ENCODE measurements at regions not wholly inside any gene's neighbourhood (a gene's known extent, or its start where the extent isn't known, plus 50 kb on each side); places are given as distances from the start of the nearest gene placed in this dataset.

GRCh38 chr4:138420471-138420870 is 178.3 kb upstream of the SLC7A11 start:
- Histone ChIP-seq H2AK9ac (replicated peaks; ENCODE audit: low read depth, low read length, poor library complexity) (no peak overlapping the region), H3K36me3 (ENCODE audit: control insufficient read depth, insufficient read depth, low read length) (no peaks in the 10 kb centered on the region), H3K23ac (ENCODE audit: low read depth, low read length) (no peak overlapping the region), H2BK15ac (ENCODE audit: low read depth, low read length) (no peak overlapping the region), H3K79me1 (ENCODE audit: low read depth in 1 of 2, low read length in 2 of 2) (no peaks in the 10 kb centered on the region), H2BK120ac (ENCODE audit: low read depth, low read length) (no peak overlapping the region), H3K4me1 (ENCODE audit: control insufficient read depth, insufficient read depth, low read length) (no peaks in the 10 kb centered on the region), H2BK5ac (ENCODE audit: low read depth, low read length, poor library complexity, severe bottlenecking) (no peak overlapping the region), H4K20me1 (ENCODE audit: insufficient read depth, low read length) (no peaks in the 10 kb centered on the region), H2BK20ac (ENCODE audit: low read depth, low read length) (no peak overlapping the region), H3K56ac (ENCODE audit: extremely low read depth, insufficient read depth, low read length) (no peak overlapping the region), H3K4ac (ENCODE audit: low read depth, low read length) (no peak overlapping the region), H3K18ac (ENCODE audit: low read depth, low read length) (no peak overlapping the region), H4K5ac (ENCODE audit: low read depth, low read length) (no peak overlapping the region), H4K91ac (ENCODE audit: insufficient read depth, low read depth, low read length) (no peak overlapping the region), H2AFZ (replicated peaks; ENCODE audit: low read length, poor library complexity) (no peak overlapping the region), H2AK5ac (ENCODE audit: low read depth, low read length) (no peak overlapping the region), H3K9me3 (ENCODE audit: control insufficient read depth, insufficient read depth, low read length) (no peaks in the 10 kb centered on the region), H3K27ac (ENCODE audit: insufficient read depth, low read length) (no peak overlapping the region), H3K14ac (replicated peaks; ENCODE audit: low read depth, low read length) (no peak overlapping the region), H3K9me1 (ENCODE audit: insufficient read depth, low read length) (no peaks in the 10 kb centered on the region), H3K27me3 (ENCODE audit: control insufficient read depth, insufficient read depth, low read length) (no peaks in the 10 kb centered on the region), H3K4me3 (ENCODE audit: insufficient read depth, low read depth, low read length) (no peak overlapping the region), H3K4me2 (ENCODE audit: low read depth, low read length) (no peak overlapping the region), H3K9ac (ENCODE audit: low read depth, low read length) (no peak overlapping the region), H4K8ac (ENCODE audit: low read depth in 2 of 2, low read length in 2 of 2) (no peak overlapping the region)
- BruUV-seq (replicated peaks) = no TSS peak
- dilution Hi-C loops (cut with HindIII; ENCODE audit: low sequenced_read_pairs, unreplicated experiment) (no loop called here), in situ Hi-C loops (cut with MboI; ENCODE audit: low sequenced_read_pairs) (no loop called here), intact Hi-C loops (cut with micrococcal nuclease) (no loop called here)
- ATAC-seq (ENCODE audit: low read depth) = no peak
- TF ChIP-seq RAD21 (IDR thresholded peaks at IDR 0.05; ENCODE audit: low read length) = no peak
- no peak for TF ChIP-seq ELK1 (IDR thresholded peaks at IDR 0.05; ENCODE audit: borderline replicate concordance, low read depth, low read length)
- TF ChIP-seq RFX5 (IDR thresholded peaks at IDR 0.05; ENCODE audit: low read depth, low read length) = no peak
- no peak for TF ChIP-seq CEBPB (IDR thresholded peaks at IDR 0.05; ENCODE audit: low read depth, low read length)
- TF ChIP-seq MXI1 (IDR thresholded peaks at IDR 0.05; ENCODE audit: borderline replicate concordance, low read depth, low read length) = no peak
- TF ChIP-seq CTCF (conservative IDR thresholded peaks at IDR 0.05; ENCODE audit: low read depth, low read length) = no peak
- no peak for TF ChIP-seq RCOR1 (IDR thresholded peaks at IDR 0.05; ENCODE audit: insufficient replicate concordance, low read length)
- no peak for TF ChIP-seq SMC3 (IDR thresholded peaks at IDR 0.05; ENCODE audit: low read depth, low read length)
- no peak for TF ChIP-seq CHD1 (IDR thresholded peaks at IDR 0.05; ENCODE audit: low read depth, low read length)
- TF ChIP-seq BHLHE40 (IDR thresholded peaks at IDR 0.05; ENCODE audit: low read depth, low read length) = no peak
- TF ChIP-seq FOS (IDR thresholded peaks at IDR 0.05; ENCODE audit: low read depth, low read length) = no peak
- no peak for TF ChIP-seq MAZ (IDR thresholded peaks at IDR 0.05; ENCODE audit: borderline replicate concordance, low read depth, low read length)
- no peak for TF ChIP-seq MAFK (IDR thresholded peaks at IDR 0.05; ENCODE audit: low read depth, low read length)
- TF ChIP-seq POLR2A (IDR thresholded peaks at IDR 0.05; ENCODE audit: low read depth, low read length) = no peak
- no peak for TF ChIP-seq USF2 (IDR thresholded peaks at IDR 0.05; ENCODE audit: low read depth, low read length)
- TF ChIP-seq NFE2L2 (IDR thresholded peaks at IDR 0.05; ENCODE audit: low read depth, low read length) = no peak
- no CpG with 5 or more reads among the region's 1 CpG for WGBS, 2 experiments (ENCODE audit: extremely low coverage in 2 of 2, insufficient read length in 1 of 2)
- ChIA-PET POLR2A (ENCODE audit: unreplicated experiment) (no interaction called here), CTCF (no interaction called here)
- DNase-seq = no peak
